ENCODE measurements at regions not wholly inside any gene's neighbourhood (a gene's known extent, or its start where the extent isn't known, plus 50 kb on each side); places are given as distances from the start of the nearest gene placed in this dataset.

DNA sequence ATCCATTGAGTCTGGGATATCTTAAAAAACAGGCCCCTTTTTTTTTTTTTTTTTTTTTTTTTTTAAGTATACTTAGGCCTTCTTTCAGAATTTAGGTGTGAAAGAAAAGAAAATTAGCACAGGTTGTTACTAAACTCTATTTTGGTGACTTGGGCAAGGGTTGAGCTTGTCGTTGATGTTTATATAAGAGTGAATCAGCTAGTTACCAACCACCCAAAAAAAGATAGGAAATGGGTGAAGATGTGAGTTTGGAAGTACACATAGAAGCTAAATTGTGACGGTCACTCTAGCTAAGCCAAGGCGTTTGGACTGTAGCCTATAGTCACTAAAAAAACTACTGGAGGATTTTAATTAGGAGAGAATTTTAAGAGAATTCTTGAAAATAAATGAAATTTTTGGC, 1247.2 kb downstream of the AACS start:
- ChIA-PET POLR2A (no interaction called here), CTCF (no interaction called here)
- no peak overlapping the region for H3K27ac ChIP-seq (ENCODE audit: insufficient read depth in 1 of 2, low read depth in 1 of 2, low read length in 2 of 2, poor library complexity in 1 of 2, severe bottlenecking in 2 of 2)
- whole genome bisulfite sequencing (ENCODE audit: insufficient coverage): 100% methylated on average over 2 of the region's 3 CpGs
- H3K27me3 ChIP-seq (replicated peaks in 2 of 5; ENCODE audit: control insufficient read depth in 4 of 5, insufficient read depth in 5 of 5, low read length in 4 of 5): no peaks in the 10 kb centered on the region
- DNase-seq: no peak
- no peaks in the 10 kb centered on the region for H3K4me1 ChIP-seq (ENCODE audit: control extremely low read depth in 1 of 4, control insufficient read depth in 4 of 4, insufficient read depth in 4 of 4, low read length in 3 of 4)
- H3K4me3 ChIP-seq (ENCODE audit: control insufficient read depth in 1 of 7, extremely low read depth in 1 of 7, insufficient read depth in 4 of 7, low read depth in 2 of 7, low read length in 6 of 7): no peak overlapping the region
- no peaks in the 10 kb centered on the region for H3K9me3 ChIP-seq (ENCODE audit: control extremely low read depth in 1 of 5, control insufficient read depth in 4 of 5, insufficient read depth in 2 of 5, low read depth in 1 of 5, low read length in 4 of 5)
- H3K36me3 ChIP-seq (ENCODE audit: control insufficient read depth in 4 of 4, insufficient read depth in 4 of 4, low read length in 3 of 4): no peaks in the 10 kb centered on the region

DNA sequence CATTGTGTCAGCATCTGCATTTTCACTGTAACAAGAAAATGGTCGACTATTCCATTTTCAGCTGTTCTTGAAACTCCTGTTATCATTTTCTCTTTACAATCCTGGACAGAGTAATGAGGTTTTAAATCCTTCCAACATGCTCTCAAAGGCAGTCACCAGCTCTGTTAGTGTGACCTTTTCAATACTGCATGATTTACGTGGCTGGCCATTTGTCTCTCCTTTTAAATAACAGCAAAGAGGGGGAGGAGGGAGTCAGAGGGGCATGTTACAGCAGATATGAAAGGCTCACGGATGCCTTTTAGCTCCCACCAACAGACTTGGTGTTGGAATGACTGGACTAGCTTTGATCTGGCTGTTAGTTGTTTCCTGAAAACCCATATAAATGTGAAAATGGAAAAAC, 1251.2 kb downstream of the AACS start:
- no peaks in the 10 kb centered on the region for H3K36me3 ChIP-seq (ENCODE audit: control insufficient read depth in 4 of 4, insufficient read depth in 4 of 4, low read length in 3 of 4)
- CTCF ChIA-PET: interaction anchor here (1.6 kb wide), 1 partner anchor 11 kb away, joined by 3 read pairs; no protein-coding TSS in a partner anchor
- POLR2A ChIA-PET: no interaction called here
- H3K9me3 ChIP-seq (ENCODE audit: control extremely low read depth in 1 of 5, control insufficient read depth in 4 of 5, insufficient read depth in 2 of 5, low read depth in 1 of 5, low read length in 4 of 5): no peaks in the 10 kb centered on the region
- H3K4me1 ChIP-seq (ENCODE audit: control extremely low read depth in 1 of 4, control insufficient read depth in 4 of 4, insufficient read depth in 4 of 4, low read length in 3 of 4): no peaks in the 10 kb centered on the region
- H3K27ac ChIP-seq (ENCODE audit: insufficient read depth in 1 of 2, low read depth in 1 of 2, low read length in 2 of 2, poor library complexity in 1 of 2, severe bottlenecking in 2 of 2): no peak overlapping the region
- no peaks in the 10 kb centered on the region for H3K27me3 ChIP-seq (replicated peaks in 2 of 5; ENCODE audit: control insufficient read depth in 4 of 5, insufficient read depth in 5 of 5, low read length in 4 of 5)
- H3K4me3 ChIP-seq (ENCODE audit: control insufficient read depth in 1 of 7, extremely low read depth in 1 of 7, insufficient read depth in 4 of 7, low read depth in 2 of 7, low read length in 6 of 7): no peak overlapping the region
- no peak for DNase-seq
- 100% methylated on average over 1 of the region's 3 CpGs for WGBS (ENCODE audit: insufficient coverage)

DNA sequence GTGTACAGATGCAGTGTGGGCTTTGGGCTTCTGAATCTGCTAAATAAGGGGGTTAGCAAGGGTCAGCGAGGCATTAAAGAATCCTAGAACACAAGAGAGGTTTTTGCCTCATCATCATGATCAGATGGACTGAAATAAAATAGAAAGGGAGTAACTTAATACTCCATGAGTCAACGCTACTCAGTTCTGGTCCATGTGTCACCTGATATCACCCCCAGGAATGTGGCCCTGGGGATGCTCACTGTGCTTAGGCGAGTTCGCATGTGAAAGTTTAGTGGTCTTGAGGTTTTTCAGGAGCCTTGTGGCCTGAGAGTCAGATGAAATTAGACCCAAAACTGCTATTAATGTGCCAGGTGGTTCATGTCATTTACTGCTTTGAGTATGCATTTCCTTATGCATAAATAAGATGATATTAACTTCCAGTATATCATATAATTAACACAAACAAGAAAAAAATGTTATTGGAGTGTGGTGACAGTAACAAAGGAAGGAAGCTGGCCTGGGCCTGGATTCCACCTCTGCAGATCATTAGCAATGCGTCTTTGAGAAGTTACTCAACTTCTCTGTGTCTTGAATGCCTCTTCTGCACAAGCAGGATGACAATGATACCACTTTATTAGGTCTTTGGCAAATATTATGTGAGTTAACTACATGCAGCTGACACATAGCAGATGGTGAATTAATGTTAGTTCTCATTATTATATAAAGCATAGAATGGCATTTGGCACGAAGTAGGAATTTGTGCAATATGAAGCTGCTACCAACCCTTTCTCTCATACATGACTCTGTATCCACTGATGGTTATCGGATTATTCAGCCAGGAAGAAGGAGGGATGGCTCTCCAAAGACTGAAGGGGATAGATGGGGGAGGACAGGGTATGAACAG, 1272.6 kb downstream of the AACS start:
- ChIA-PET CTCF (no interaction called here), POLR2A (no interaction called here)
- no peaks in the 10 kb centered on the region for H3K9me3 ChIP-seq (ENCODE audit: control extremely low read depth in 1 of 5, control insufficient read depth in 4 of 5, insufficient read depth in 2 of 5, low read depth in 1 of 5, low read length in 4 of 5)
- no peaks in the 10 kb centered on the region for H3K27me3 ChIP-seq (replicated peaks in 2 of 5; ENCODE audit: control insufficient read depth in 4 of 5, insufficient read depth in 5 of 5, low read length in 4 of 5)
- no peaks in the 10 kb centered on the region for H3K4me1 ChIP-seq (ENCODE audit: control extremely low read depth in 1 of 4, control insufficient read depth in 4 of 4, insufficient read depth in 4 of 4, low read length in 3 of 4)
- DNase-seq: no peak
- H3K27ac ChIP-seq (ENCODE audit: insufficient read depth in 1 of 2, low read depth in 1 of 2, low read length in 2 of 2, poor library complexity in 1 of 2, severe bottlenecking in 2 of 2): no peak overlapping the region
- 96% methylated on average over 3 of the region's 7 CpGs for WGBS (ENCODE audit: insufficient coverage)
- H3K4me3 ChIP-seq (ENCODE audit: control insufficient read depth in 1 of 7, extremely low read depth in 1 of 7, insufficient read depth in 4 of 7, low read depth in 2 of 7, low read length in 6 of 7): no peak overlapping the region
- H3K36me3 ChIP-seq (ENCODE audit: control insufficient read depth in 4 of 4, insufficient read depth in 4 of 4, low read length in 3 of 4): no peaks in the 10 kb centered on the region

DNA sequence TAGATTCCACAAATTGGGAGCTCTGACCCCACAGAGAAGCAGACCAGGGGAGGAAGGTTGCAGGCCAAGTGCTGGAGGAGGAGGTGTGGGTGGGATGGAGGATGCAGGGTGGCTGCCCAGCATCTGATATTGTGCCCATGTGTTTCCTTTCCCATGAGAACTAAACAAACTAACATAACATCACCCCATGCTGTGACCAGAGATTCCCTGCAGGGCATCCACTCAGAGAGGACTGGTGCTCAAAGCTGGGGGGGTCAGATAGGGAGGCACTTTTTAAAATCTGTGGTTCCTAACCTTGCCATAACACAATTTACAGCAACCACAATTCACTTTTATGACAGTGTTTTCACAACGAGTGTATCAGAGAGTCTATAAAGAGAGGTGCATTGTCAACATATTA, 1277.6 kb downstream of the AACS start:
- Histone ChIP-seq H3K27me3 (replicated peaks in 2 of 5; ENCODE audit: control insufficient read depth in 4 of 5, insufficient read depth in 5 of 5, low read length in 4 of 5) (no peaks in the 10 kb centered on the region), H3K9me3 (ENCODE audit: control extremely low read depth in 1 of 5, control insufficient read depth in 4 of 5, insufficient read depth in 2 of 5, low read depth in 1 of 5, low read length in 4 of 5) (no peaks in the 10 kb centered on the region), H3K4me3 (ENCODE audit: control insufficient read depth in 1 of 7, extremely low read depth in 1 of 7, insufficient read depth in 4 of 7, low read depth in 2 of 7, low read length in 6 of 7) (no peak overlapping the region), H3K27ac (ENCODE audit: insufficient read depth in 1 of 2, low read depth in 1 of 2, low read length in 2 of 2, poor library complexity in 1 of 2, severe bottlenecking in 2 of 2) (no peak overlapping the region), H3K4me1 (ENCODE audit: control extremely low read depth in 1 of 4, control insufficient read depth in 4 of 4, insufficient read depth in 4 of 4, low read length in 3 of 4) (no peaks in the 10 kb centered on the region), H3K36me3 (ENCODE audit: control insufficient read depth in 4 of 4, insufficient read depth in 4 of 4, low read length in 3 of 4) (no peaks in the 10 kb centered on the region)
- no peak for DNase-seq
- CTCF ChIA-PET: no interaction called here
- POLR2A ChIA-PET: no interaction called here
- WGBS (ENCODE audit: insufficient coverage): no CpG with 5 or more reads among the region's 1 CpG

DNA sequence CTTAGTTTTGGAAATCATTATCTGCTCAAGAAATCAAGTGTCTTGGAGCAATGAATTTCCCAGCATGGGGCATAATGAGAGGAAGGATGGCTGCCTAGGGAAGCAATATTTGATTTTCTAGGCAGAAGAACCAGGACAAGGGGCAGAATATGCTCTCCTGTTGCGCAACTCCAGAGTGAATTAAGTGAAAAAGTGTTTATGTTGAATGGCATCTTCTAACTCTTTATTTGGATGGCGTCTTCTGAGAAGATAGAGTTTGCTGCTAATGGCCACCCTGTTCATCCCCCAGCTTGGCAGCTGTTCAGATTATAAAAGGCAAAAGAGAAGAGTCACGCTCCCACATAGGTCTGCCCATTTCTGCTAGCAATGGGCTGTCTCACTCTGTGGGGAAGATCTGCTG, 1278.1 kb downstream of the AACS start:
- H3K27ac ChIP-seq (ENCODE audit: insufficient read depth in 1 of 2, low read depth in 1 of 2, low read length in 2 of 2, poor library complexity in 1 of 2, severe bottlenecking in 2 of 2): no peak overlapping the region
- H3K4me3 ChIP-seq (ENCODE audit: control insufficient read depth in 1 of 7, extremely low read depth in 1 of 7, insufficient read depth in 4 of 7, low read depth in 2 of 7, low read length in 6 of 7): no peak overlapping the region
- no peaks in the 10 kb centered on the region for H3K27me3 ChIP-seq (replicated peaks in 2 of 5; ENCODE audit: control insufficient read depth in 4 of 5, insufficient read depth in 5 of 5, low read length in 4 of 5)
- WGBS (ENCODE audit: insufficient coverage): 93% methylated on average over 3 of the region's 3 CpGs
- H3K4me1 ChIP-seq (ENCODE audit: control extremely low read depth in 1 of 4, control insufficient read depth in 4 of 4, insufficient read depth in 4 of 4, low read length in 3 of 4): no peaks in the 10 kb centered on the region
- DNase-seq: no peak
- ChIA-PET POLR2A (no interaction called here), CTCF (no interaction called here)
- H3K9me3 ChIP-seq (ENCODE audit: control extremely low read depth in 1 of 5, control insufficient read depth in 4 of 5, insufficient read depth in 2 of 5, low read depth in 1 of 5, low read length in 4 of 5): no peaks in the 10 kb centered on the region
- H3K36me3 ChIP-seq (ENCODE audit: control insufficient read depth in 4 of 4, insufficient read depth in 4 of 4, low read length in 3 of 4): no peaks in the 10 kb centered on the region

DNA sequence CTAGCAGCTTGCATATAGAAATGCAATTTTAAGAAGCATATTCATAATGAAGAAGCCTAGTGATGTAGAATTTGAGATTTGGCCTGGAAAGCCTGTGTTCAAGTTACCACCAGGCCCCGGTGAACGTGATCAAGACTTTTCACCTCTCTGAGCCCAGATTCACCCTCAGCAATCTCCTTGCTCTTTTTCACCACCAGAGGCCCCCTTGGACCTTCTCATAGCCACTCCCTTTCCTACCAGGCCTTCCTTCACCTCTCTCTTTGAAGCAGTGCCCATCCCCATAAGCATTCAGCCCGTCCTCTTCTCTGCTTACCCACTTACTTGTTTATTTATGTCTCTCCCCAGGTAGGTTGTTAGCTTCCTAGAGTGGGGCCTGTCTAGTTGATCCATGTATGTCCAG, 1280.9 kb downstream of the AACS start:
- H3K4me3 ChIP-seq (ENCODE audit: control insufficient read depth in 1 of 7, extremely low read depth in 1 of 7, insufficient read depth in 4 of 7, low read depth in 2 of 7, low read length in 6 of 7): no peak overlapping the region
- H3K27me3 ChIP-seq (replicated peaks in 2 of 5; ENCODE audit: control insufficient read depth in 4 of 5, insufficient read depth in 5 of 5, low read length in 4 of 5): no peaks in the 10 kb centered on the region
- no peak overlapping the region for H3K27ac ChIP-seq (ENCODE audit: insufficient read depth in 1 of 2, low read depth in 1 of 2, low read length in 2 of 2, poor library complexity in 1 of 2, severe bottlenecking in 2 of 2)
- no peak for DNase-seq
- ChIA-PET POLR2A (no interaction called here), CTCF (no interaction called here)
- H3K9me3 ChIP-seq (ENCODE audit: control extremely low read depth in 1 of 5, control insufficient read depth in 4 of 5, insufficient read depth in 2 of 5, low read depth in 1 of 5, low read length in 4 of 5): no peaks in the 10 kb centered on the region
- H3K36me3 ChIP-seq (ENCODE audit: control insufficient read depth in 4 of 4, insufficient read depth in 4 of 4, low read length in 3 of 4): no peaks in the 10 kb centered on the region
- 100% methylated on average over 1 of the region's 3 CpGs for WGBS (ENCODE audit: insufficient coverage)
- no peaks in the 10 kb centered on the region for H3K4me1 ChIP-seq (ENCODE audit: control extremely low read depth in 1 of 4, control insufficient read depth in 4 of 4, insufficient read depth in 4 of 4, low read length in 3 of 4)

DNA sequence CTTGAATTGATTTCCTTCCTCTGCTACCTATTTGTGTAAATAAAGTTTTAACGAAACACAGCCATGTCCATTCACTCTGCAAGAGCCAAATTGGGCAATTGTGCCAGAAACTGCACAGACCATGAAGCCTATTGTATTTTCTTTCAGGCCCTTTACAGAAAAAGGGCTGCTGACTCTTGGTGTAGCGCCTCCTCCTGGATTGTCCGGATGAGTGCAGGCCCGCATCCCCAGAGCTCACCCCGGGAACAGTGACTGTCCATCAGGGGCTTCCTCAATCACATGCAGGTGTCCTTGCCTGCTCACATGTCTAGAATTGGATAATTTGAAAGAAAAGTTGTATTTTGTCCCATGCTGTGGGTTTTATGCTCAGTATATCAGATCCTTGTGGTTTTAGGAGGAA, 1282.2 kb downstream of the AACS start:
- H3K9me3 ChIP-seq (ENCODE audit: control extremely low read depth in 1 of 5, control insufficient read depth in 4 of 5, insufficient read depth in 2 of 5, low read depth in 1 of 5, low read length in 4 of 5): no peaks in the 10 kb centered on the region
- DNase-seq: no peak
- H3K27ac ChIP-seq (ENCODE audit: insufficient read depth in 1 of 2, low read depth in 1 of 2, low read length in 2 of 2, poor library complexity in 1 of 2, severe bottlenecking in 2 of 2): no peak overlapping the region
- no peaks in the 10 kb centered on the region for H3K36me3 ChIP-seq (ENCODE audit: control insufficient read depth in 4 of 4, insufficient read depth in 4 of 4, low read length in 3 of 4)
- 0% methylated on average over 1 of the region's 5 CpGs for WGBS (ENCODE audit: insufficient coverage)
- H3K4me1 ChIP-seq (ENCODE audit: control extremely low read depth in 1 of 4, control insufficient read depth in 4 of 4, insufficient read depth in 4 of 4, low read length in 3 of 4): no peaks in the 10 kb centered on the region
- POLR2A ChIA-PET: no interaction called here
- no peak overlapping the region for H3K4me3 ChIP-seq (ENCODE audit: control insufficient read depth in 1 of 7, extremely low read depth in 1 of 7, insufficient read depth in 4 of 7, low read depth in 2 of 7, low read length in 6 of 7)
- H3K27me3 ChIP-seq (replicated peaks in 2 of 5; ENCODE audit: control insufficient read depth in 4 of 5, insufficient read depth in 5 of 5, low read length in 4 of 5): no peaks in the 10 kb centered on the region
- CTCF ChIA-PET: no interaction called here

Data from common myeloid progenitor, CD34-positive (primary cell).